H1 (cell line): ENCODE measurements at regions not wholly inside any gene's neighbourhood (a gene's known extent, or its start where the extent isn't known, plus 50 kb on each side); places are given as distances from the start of the nearest gene placed in this dataset.

Experiments used
- CTCF ChIA-PET: fragments of 300-600 bp; sonication (Branson Sonifier 250); formaldehyde crosslinking; loops from one replicate; lab custom pipeline; 2021; ENCODE audit not compliant: partially characterized antibody; lab: Charles Lee
- POLR2A ChIA-PET: fragments of 300-600 bp; sonication (Branson Sonifier 250); formaldehyde crosslinking; loops from one replicate; lab custom pipeline; 2021; ENCODE audit warnings: inconsistent platforms; ENCODE audit not compliant: partially characterized antibody; lab: Charles Lee
- DNase-seq, 2 experiments: peaks; one replicate each; pipeline versions ENCODE4 v3.0.0 to v3.0.0-alpha.2; 2010 to 2022; ENCODE audit warnings: low spot score in 2 of 2, low read depth in 1 of 2, mixed read lengths in 1 of 2
- FAIRE-seq: peaks from 2 replicates; lab custom pipeline; 2011; peaks lifted over from hg19 to GRCh38; lab: Jason Lieb, UNC
- H2AFZ ChIP-seq: 2 replicates; pipeline ENCODE4 v1.8.1; 2012; ENCODE audit warnings: low read length, inconsistent platforms
- H2AK5ac ChIP-seq: 2 replicates; pipeline ENCODE4 v1.6.1; 2013; ENCODE audit warnings: low read depth, low read length
- H2BK120ac ChIP-seq: replicated peaks from 2 replicates; pipeline ENCODE3; 2013; ENCODE audit warnings: low read depth, low read length, inconsistent platforms
- H2BK12ac ChIP-seq: 2 replicates; pipeline ENCODE4 v1.6.1; 2013; ENCODE audit warnings: low read depth, low read length
- H2BK15ac ChIP-seq: 2 replicates; pipeline ENCODE4 v1.6.1; 2013; ENCODE audit warnings: low read length
- H2BK20ac ChIP-seq: 2 replicates; pipeline ENCODE4 v1.6.1; 2013; ENCODE audit warnings: low read length
- H2BK5ac ChIP-seq: 2 replicates; pipeline ENCODE4 v1.6.1; 2013; ENCODE audit warnings: low read depth, low read length
- H3K14ac ChIP-seq: 2 replicates; pipeline ENCODE4 v1.6.1; 2013; ENCODE audit warnings: inconsistent platforms; ENCODE audit not compliant: insufficient read length
- H3K18ac ChIP-seq: 2 replicates; pipeline ENCODE4 v1.6.1; 2013; ENCODE audit warnings: low read length; ENCODE audit errors: extremely low read depth
- H3K23ac ChIP-seq: 2 replicates; pipeline ENCODE4 v1.6.1; 2013; ENCODE audit warnings: inconsistent platforms; ENCODE audit not compliant: insufficient read length
- H3K23me2 ChIP-seq: 2 replicates; pipeline ENCODE4 v1.6.1; 2013; ENCODE audit warnings: low read depth, low read length
- H3K27ac ChIP-seq: 2 replicates; pipeline ENCODE4 v1.6.1; 2011; ENCODE audit warnings: low read depth, low read length, inconsistent platforms
- H3K27me3 ChIP-seq, 4 experiments: replicated peaks in 1 of 4; 1 replicate in 1 of 4; 2 replicates in 3 of 4; pipeline versions ENCODE4 v1.6.1 to v1.8.1; 2011 to 2013; ENCODE audit warnings: low read length in 3 of 4, mild to moderate bottlenecking in 3 of 4, inconsistent platforms in 2 of 4, mixed read lengths in 2 of 4, moderate library complexity in 1 of 4; ENCODE audit not compliant: control insufficient read depth in 3 of 4, insufficient read depth in 3 of 4; ENCODE audit errors: extremely low read depth in 1 of 4
- H3K36me3 ChIP-seq, 4 experiments: 2 replicates each; pipeline versions ENCODE4 v1.6.1 to v1.8.1; 2011 to 2013; ENCODE audit warnings: mild to moderate bottlenecking in 4 of 4, low read length in 3 of 4, moderate library complexity in 2 of 4, control low read depth in 1 of 4, inconsistent platforms in 1 of 4; ENCODE audit not compliant: insufficient read depth in 4 of 4, control insufficient read depth in 2 of 4
- H3K4ac ChIP-seq: replicated peaks from 2 replicates; pipeline ENCODE3; 2013; ENCODE audit warnings: low read length, low read depth, mixed read lengths, inconsistent platforms; ENCODE audit not compliant: insufficient read length
- H3K4me1 ChIP-seq, 4 experiments: replicated peaks in 1 of 4; 1 replicate in 1 of 4; 2 replicates in 3 of 4; pipeline versions ENCODE4 v1.6.1 to v1.8.1; 2011 to 2013; ENCODE audit warnings: low read length in 3 of 4, inconsistent platforms in 2 of 4, mixed read lengths in 1 of 4; ENCODE audit not compliant: insufficient read depth in 4 of 4, control insufficient read depth in 3 of 4
- H3K4me2 ChIP-seq, 2 experiments: 2 replicates each; pipeline versions ENCODE4 v1.6.1 to v1.8.1; 2011 to 2013; ENCODE audit warnings: low read depth in 2 of 2, low read length in 2 of 2, control low read depth in 1 of 2, inconsistent platforms in 1 of 2, mild to moderate bottlenecking in 1 of 2; ENCODE audit not compliant: insufficient read depth in 1 of 2
- H3K4me3 ChIP-seq, 4 experiments: fragments of 200-600, 300-600 bp in 1 of 4; sonication (generic), shearing (Covaris generic), sonication (Bioruptor Twin) in 1 of 4; 2 replicates each; pipeline versions ENCODE4 v1.5.1 to v1.8.1; 2011 to 2016; ENCODE audit warnings: low read length in 4 of 4, low read depth in 3 of 4, control low read depth in 2 of 4, inconsistent platforms in 2 of 4, mild to moderate bottlenecking in 2 of 4, mixed read lengths in 1 of 4, moderate library complexity in 1 of 4; ENCODE audit not compliant: insufficient read depth in 2 of 4; ENCODE audit errors: extremely low read depth in 1 of 4
- H3K56ac ChIP-seq: replicated peaks from 2 replicates; pipeline ENCODE3; 2013; ENCODE audit warnings: low read depth, mild to moderate bottlenecking, mixed read lengths, low read length, inconsistent platforms; ENCODE audit not compliant: insufficient read length
- H3K79me1 ChIP-seq: 2 replicates; pipeline ENCODE4 v1.6.1; 2013; ENCODE audit warnings: low read depth, low read length, control low read depth
- H3K79me2 ChIP-seq, 2 experiments: 2 replicates each; pipeline versions ENCODE4 v1.6.1 to v1.8.1; 2012 to 2013; ENCODE audit warnings: low read length in 2 of 2, mild to moderate bottlenecking in 2 of 2, inconsistent platforms in 1 of 2; ENCODE audit not compliant: insufficient read depth in 2 of 2, control insufficient read depth in 1 of 2
- H3K9ac ChIP-seq, 4 experiments: replicated peaks in 1 of 4; 1 replicate in 1 of 4; 2 replicates in 3 of 4; pipeline versions ENCODE4 v1.6.1 to v1.8.1; 2011 to 2013; ENCODE audit warnings: low read depth in 3 of 4, low read length in 3 of 4, control low read depth in 2 of 4, mild to moderate bottlenecking in 2 of 4, moderate library complexity in 2 of 4, inconsistent platforms in 1 of 4; ENCODE audit errors: extremely low read depth in 1 of 4
- H3K9me3 ChIP-seq, 2 experiments: 2 replicates each; pipeline versions ENCODE4 v1.6.1 to v1.8.1; 2012 to 2013; ENCODE audit warnings: mild to moderate bottlenecking in 2 of 2, moderate library complexity in 2 of 2, control low read depth in 1 of 2, inconsistent platforms in 1 of 2, low read depth in 1 of 2, low read length in 1 of 2, mixed read lengths in 1 of 2; ENCODE audit not compliant: insufficient read depth in 2 of 2
- H4K20me1 ChIP-seq, 2 experiments: replicated peaks in 1 of 2; 2 replicates each; pipeline versions ENCODE3 to v1.8.1; 2011 to 2013; ENCODE audit warnings: inconsistent platforms in 2 of 2, low read length in 2 of 2, mild to moderate bottlenecking in 1 of 2; ENCODE audit not compliant: insufficient read depth in 2 of 2, control insufficient read depth in 1 of 2
- H4K5ac ChIP-seq: 2 replicates; pipeline ENCODE4 v1.6.1; 2013; ENCODE audit warnings: low read length, low read depth, mixed read lengths, inconsistent platforms; ENCODE audit not compliant: insufficient read length
- H4K8ac ChIP-seq: 2 replicates; pipeline ENCODE4 v1.8.0; 2013; ENCODE audit warnings: mild to moderate bottlenecking, moderate library complexity, low read length, inconsistent platforms; ENCODE audit not compliant: insufficient read depth; ENCODE audit errors: extremely low read depth
- H4K91ac ChIP-seq: replicated peaks from 2 replicates; pipeline ENCODE3; 2013; ENCODE audit warnings: low read length, mixed read lengths, inconsistent platforms; ENCODE audit not compliant: insufficient read length
- ATF3 ChIP-seq: IDR thresholded peaks from 2 replicates; pipeline ENCODE4 v1.6.1; 2011; ENCODE audit warnings: low read depth, mild to moderate bottlenecking, low read length; ENCODE audit not compliant: insufficient read depth
- BACH1 ChIP-seq: IDR thresholded peaks from 2 replicates; pipeline ENCODE4 v1.6.1; 2012; ENCODE audit warnings: low read length, improper control_type of control experiment
- BCL11A ChIP-seq, 2 experiments: IDR thresholded peaks; one replicate each; pipeline ENCODE4 v1.6.1; 2011; ENCODE audit warnings: low read depth in 2 of 2, low read length in 2 of 2, mild to moderate bottlenecking in 2 of 2
- CBX5 ChIP-seq: fragments of 300-800, 300-1000 bp; sonication (generic); IDR thresholded peaks from 2 replicates; pipeline ENCODE4 v1.7.1; 2016; ENCODE audit warnings: antibody characterized with exemption, low read length, low read depth
- CBX8 ChIP-seq: fragments of 300-800, 300-1000 bp; sonication (generic); IDR thresholded peaks from 2 replicates; pipeline ENCODE4 v1.7.1; 2016; ENCODE audit warnings: low read depth, low read length, borderline replicate concordance
- CTBP2 ChIP-seq: IDR thresholded peaks from 2 replicates; pipeline ENCODE4 v1.7.0; 2011; ENCODE audit warnings: borderline replicate concordance, mild to moderate bottlenecking, moderate library complexity, mixed read lengths, low read length; ENCODE audit not compliant: insufficient read depth, insufficient read length
- HDAC6 ChIP-seq: IDR thresholded peaks from one replicate; pipeline ENCODE4 v1.7.1; 2012; ENCODE audit warnings: low read depth, mild to moderate bottlenecking, inconsistent platforms, low read length, moderate library complexity
- JUND ChIP-seq: IDR thresholded peaks from 2 replicates; pipeline ENCODE4 v1.6.1; 2011; ENCODE audit warnings: mild to moderate bottlenecking, improper control_type of control experiment, low read length
- KDM5A ChIP-seq: fragments of 200-600 bp; IDR thresholded peaks from 2 replicates; pipeline ENCODE4 v1.7.1; 2012; ENCODE audit warnings: mild to moderate bottlenecking, low read length, inconsistent platforms, mixed read lengths
- SP4 ChIP-seq: IDR thresholded peaks from 2 replicates; pipeline ENCODE4 v1.6.1; 2012; ENCODE audit warnings: low read length, inconsistent platforms
- SRF ChIP-seq: IDR thresholded peaks from 2 replicates; pipeline ENCODE4 v1.6.1; 2011; ENCODE audit warnings: mild to moderate bottlenecking, low read depth, low read length, moderate library complexity
- TAF7 ChIP-seq: optimal IDR thresholded peaks from 2 replicates; pipeline ENCODE3; 2011; ENCODE audit warnings: low read depth, mild to moderate bottlenecking, inconsistent platforms, low read length, moderate library complexity, borderline replicate concordance
- WGBS, 2 experiments: shearing (Covaris generic) in 1 of 2; methylation state at CpG; one replicate each; pipeline versions ENCODE4 v1.1.6 to v1.1.7; 2013 to 2015; ENCODE audit warnings: low lambda C conversion rate in 2 of 2, mixed read lengths in 2 of 2, inconsistent platforms in 1 of 2, low coverage in 1 of 2, missing lambda C conversion rate in 1 of 2; ENCODE audit not compliant: insufficient replicate concordance in 2 of 2, insufficient coverage in 1 of 2, insufficient read length in 1 of 2; ENCODE audit errors: extremely low coverage in 1 of 2, missing lambda C conversion rate in 1 of 2; 5-methylcytosine and 5-hydroxymethylcytosine counted together
- TF ChIP-seq, protein P1 (sequence below): IDR thresholded peaks from 2 replicates; pipeline ENCODE4 v1.6.1; 2012; ENCODE audit warnings: low read length, inconsistent platforms

- CTCF ChIA-PET: no interaction called here
- no peak overlapping the region for H4K8ac ChIP-seq
- no peak overlapping the region for H2BK20ac ChIP-seq
- H3K79me1 ChIP-seq: no peaks in the 10 kb centered on the region
- no peak overlapping the region for H4K91ac ChIP-seq
- 91% methylated on average over 5 of the region's 5 CpGs; no CpG with 5 or more reads in 1 of the 2 experiments for WGBS, 2 experiments
- FAIRE-seq (no peak), DNase-seq (no peak)
- no peak overlapping the region for H2AFZ ChIP-seq
- no peak overlapping the region for H3K56ac ChIP-seq
- no peak overlapping the region for H4K5ac ChIP-seq
- H3K4me3 ChIP-seq: no peak overlapping the region
- no peak overlapping the region for H2AK5ac ChIP-seq
- no peak overlapping the region for H3K27ac ChIP-seq
- no peak overlapping the region for H3K18ac ChIP-seq
- no peaks in the 10 kb centered on the region for H3K36me3 ChIP-seq
- no peak overlapping the region for H3K4me2 ChIP-seq
- no peak overlapping the region for H2BK12ac ChIP-seq
- no peak overlapping the region for H3K4ac ChIP-seq
- H3K9ac ChIP-seq: no peak overlapping the region
- H3K23me2 ChIP-seq: no peaks in the 10 kb centered on the region
- no peak overlapping the region for H3K14ac ChIP-seq
- POLR2A ChIA-PET: no interaction called here
- no peaks in the 10 kb centered on the region for H4K20me1 ChIP-seq
- H2BK120ac ChIP-seq: no peak overlapping the region
- peaks cover 0 to 3% (median 1%) of the 10 kb centered on the region in 4 experiments; a peak in 2 of 7 replicates for H3K27me3 ChIP-seq
- no peaks in the 10 kb centered on the region for H3K9me3 ChIP-seq
- H3K4me1 ChIP-seq: peaks cover 0 to 9% (median under 1%) of the 10 kb centered on the region in 4 experiments; a peak in 2 of 7 replicates
- no peaks in the 10 kb centered on the region for H3K79me2 ChIP-seq
- H3K23ac ChIP-seq: no peak overlapping the region
- H2BK5ac ChIP-seq: no peak overlapping the region
- H2BK15ac ChIP-seq: no peak overlapping the region
- TF ChIP-seq HDAC6 (no peak), CTBP2 (no peak), SP4 (no peak), KDM5A (no peak), JUND (no peak), BACH1 (no peak), SRF (no peak), BCL11A (IDR thresholded peaks at IDR 0.05; ENCODE audit: low read depth in 2 of 2, low read length in 2 of 2) (no peak), TAF7 (no peak), CBX8 (no peak), CBX5 (no peak), ATF3 (no peak)
- TF ChIP-seq, protein P1, sequence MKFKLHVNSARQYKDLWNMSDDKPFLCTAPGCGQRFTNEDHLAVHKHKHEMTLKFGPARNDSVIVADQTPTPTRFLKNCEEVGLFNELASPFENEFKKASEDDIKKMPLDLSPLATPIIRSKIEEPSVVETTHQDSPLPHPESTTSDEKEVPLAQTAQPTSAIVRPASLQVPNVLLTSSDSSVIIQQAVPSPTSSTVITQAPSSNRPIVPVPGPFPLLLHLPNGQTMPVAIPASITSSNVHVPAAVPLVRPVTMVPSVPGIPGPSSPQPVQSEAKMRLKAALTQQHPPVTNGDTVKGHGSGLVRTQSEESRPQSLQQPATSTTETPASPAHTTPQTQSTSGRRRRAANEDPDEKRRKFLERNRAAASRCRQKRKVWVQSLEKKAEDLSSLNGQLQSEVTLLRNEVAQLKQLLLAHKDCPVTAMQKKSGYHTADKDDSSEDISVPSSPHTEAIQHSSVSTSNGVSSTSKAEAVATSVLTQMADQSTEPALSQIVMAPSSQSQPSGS: no peak
Measured at GRCh38 chr2:83941886-83942285, 517.2 kb downstream of the SUCLG1 start.
